ENCODE measurements at regions not wholly inside any gene's neighbourhood (a gene's known extent, or its start where the extent isn't known, plus 50 kb on each side); places are given as distances from the start of the nearest gene placed in this dataset.

GRCh38 chr22:47486569-47487312 lies 724.3 kb downstream of the TBC1D22A start:
- no peak for DNase-seq (ENCODE audit: low spot score)

DNA sequence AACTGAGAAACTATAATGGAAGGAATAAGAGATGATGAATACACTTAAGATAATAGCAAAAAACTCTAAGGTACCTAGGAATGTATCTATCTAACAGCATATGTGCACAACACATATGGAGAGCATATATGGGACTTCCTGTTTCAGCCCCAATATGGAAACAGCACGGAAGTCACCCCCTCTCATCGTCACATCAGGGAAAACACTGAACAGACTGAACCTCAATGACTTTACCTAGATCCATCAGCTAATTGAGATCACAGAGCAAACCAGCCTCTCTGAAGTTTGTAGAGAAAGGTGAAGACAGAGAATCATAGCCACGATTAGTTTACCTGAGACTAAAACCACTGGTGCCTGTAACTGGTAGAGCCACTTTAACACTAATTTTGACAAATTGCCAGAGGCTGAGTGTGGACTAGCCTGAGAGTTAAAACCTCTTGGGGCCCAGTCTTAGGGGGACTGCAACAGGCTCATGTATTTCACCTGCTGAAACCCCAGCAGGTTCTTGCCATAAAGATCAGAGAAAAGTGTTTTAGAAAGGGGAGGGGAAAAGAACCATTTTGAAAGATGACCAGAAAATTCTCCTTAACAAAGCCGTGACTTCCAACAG lies 722.6 kb downstream of the TBC1D22A start:
- DNase-seq (ENCODE audit: low spot score): no peak

GRCh38 chr22:47476231-47476630 lies 713.8 kb downstream of the TBC1D22A start:
- no peak for DNase-seq (ENCODE audit: low spot score)

- no peak for DNase-seq (ENCODE audit: low spot score)
These were observed 712.4 kb downstream of the TBC1D22A start for GRCh38 chr22:47474895-47475294.

GRCh38 chr22:47474464-47474863 lies 712.0 kb downstream of the TBC1D22A start:
- DNase-seq (ENCODE audit: low spot score): no peak

DNA sequence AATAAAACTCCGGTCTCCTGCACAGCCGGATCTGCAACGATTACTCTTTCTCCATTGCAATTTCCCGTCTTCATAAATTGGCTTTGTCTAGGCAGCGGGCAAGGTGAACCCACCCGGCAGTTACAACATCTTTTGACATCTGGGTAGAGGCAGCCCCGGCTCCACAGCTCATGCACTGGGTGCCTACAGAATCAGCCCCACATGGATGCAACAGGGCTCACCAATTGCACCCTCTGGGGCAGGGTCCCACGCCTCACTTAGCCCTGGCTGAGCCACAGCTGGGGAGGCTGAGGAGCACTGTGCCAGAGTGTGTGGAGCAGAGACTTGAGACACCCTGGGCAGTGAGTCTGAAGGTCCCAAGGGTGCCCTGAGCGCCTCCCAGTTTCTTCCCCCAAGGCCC lies 710.2 kb downstream of the TBC1D22A start:
- no peak for DNase-seq (ENCODE audit: low spot score)

DNA sequence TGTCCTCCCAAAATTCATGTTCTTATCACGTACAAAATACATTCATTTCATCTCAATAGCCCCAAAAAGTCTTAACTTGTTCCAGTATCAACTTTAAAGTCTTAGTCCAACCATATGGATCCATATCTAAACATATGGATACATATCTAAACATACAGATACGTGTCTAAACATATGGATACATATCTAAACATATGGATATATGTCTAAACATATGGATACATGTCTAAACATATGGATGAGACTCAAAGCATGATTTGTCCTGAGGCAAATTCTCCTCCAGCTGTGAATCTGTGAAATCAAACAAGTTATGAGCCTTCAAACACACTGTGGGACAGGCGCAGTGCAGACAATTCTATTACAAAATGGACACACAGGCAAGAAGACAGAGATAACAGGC lies 709.0 kb downstream of the TBC1D22A start:
- no peak for DNase-seq (ENCODE audit: low spot score)

GRCh38 chr22:47465809-47466208 lies 703.4 kb downstream of the TBC1D22A start:
- no peak for DNase-seq (ENCODE audit: low spot score)

GRCh38 chr22:47465222-47465621 lies 702.8 kb downstream of the TBC1D22A start:
- DNase-seq (ENCODE audit: low spot score): no peak

GRCh38 chr22:47463220-47463619 lies 700.8 kb downstream of the TBC1D22A start:
- no peak for DNase-seq (ENCODE audit: low spot score)

DNA sequence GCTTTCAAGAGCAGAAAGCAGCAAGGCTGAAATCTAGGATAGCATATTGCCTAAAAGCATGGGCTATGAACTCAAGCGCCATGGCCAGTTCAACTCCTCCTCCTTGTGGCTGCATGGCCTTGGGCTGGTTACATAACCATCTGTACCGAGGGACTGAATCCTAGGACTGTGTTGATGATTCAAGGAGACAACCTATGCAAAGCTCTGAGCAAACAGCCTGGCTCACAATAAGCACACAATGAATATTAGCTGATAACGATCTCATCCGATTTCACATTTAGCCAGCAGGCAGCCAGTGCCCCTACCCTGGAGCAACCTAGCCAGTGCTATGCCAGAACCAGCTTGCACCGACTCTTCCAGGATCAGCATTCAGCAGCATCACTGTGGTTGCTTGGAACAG lies 698.4 kb downstream of the TBC1D22A start:
- DNase-seq (ENCODE audit: low spot score): no peak

DNA sequence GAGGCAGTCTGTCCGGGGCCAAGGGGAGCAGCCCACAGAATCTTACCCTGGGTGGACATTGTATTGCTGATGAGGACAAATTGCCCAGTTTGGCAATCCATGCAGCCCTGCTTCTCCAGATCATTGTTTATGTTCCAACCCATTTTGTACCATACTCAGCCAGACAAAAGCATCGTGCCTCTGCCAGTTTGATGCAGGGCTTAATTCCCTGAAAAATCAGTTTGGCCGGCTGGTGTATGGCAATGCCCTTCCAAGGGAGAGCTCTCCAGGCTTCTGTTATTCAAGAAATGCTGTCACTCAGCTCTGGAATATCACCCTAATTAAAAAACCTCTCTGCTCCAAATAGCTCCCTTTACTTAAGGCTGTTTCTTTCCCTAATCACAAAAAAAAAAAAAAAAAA lies 697.7 kb downstream of the TBC1D22A start:
- DNase-seq (ENCODE audit: low spot score): no peak

DNA sequence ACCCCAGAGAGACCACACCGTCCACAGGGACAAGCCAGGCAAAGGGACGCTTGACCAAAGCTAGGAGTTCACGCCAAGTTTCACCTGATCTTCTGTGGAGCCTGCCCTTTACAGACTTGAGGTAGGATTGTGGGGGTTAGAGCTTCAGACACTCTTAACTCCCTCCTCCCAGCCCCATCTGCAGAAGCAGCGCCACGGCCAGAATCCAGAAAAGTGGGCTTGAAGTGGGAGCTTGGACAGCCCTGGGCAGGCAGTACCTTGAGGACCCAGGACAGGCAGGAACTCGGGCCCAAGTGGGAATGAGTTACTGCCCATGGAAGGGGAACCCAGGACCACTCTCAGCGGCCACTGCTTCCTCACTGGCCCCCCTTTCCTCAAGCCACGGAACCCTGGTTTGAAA lies 695.9 kb downstream of the TBC1D22A start:
- no peak for DNase-seq (ENCODE audit: low spot score)

DNA sequence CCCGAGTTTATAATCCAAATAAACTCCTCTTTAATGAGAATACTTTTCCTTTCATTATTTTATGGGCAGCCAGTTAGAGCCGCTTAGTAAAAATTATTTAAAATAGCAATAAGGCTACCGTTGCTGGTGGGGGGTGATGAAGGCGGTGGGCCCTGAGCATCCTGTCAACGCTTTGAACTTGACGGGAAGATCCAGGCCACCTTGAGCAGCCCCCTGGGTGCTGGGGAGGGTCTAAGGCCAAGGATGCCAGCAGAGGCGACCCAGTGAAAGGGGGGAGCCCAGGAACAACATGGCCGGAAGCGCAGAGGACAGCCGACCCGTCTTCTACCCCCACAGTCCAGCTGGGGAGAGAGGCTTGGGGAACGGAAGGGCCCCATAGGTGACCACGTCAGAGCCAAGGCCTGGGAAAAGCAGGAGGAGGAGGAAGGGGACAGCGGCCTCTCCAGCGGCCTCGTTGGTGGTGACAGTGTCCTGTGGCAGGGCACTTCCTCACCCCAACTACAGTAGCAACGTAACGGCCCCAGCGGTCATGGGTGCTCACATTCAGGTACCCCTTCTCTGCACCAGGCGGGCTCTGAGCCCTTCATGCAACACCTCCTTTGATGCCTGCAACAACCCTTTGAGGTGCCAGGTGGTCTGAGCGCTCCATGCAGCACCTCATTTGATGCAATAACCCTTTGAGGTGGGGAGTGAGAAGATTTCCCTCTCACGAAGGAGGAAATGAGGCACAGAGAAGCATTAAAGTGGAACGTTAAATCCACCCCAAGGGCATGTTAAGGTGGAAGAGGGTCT lies 695.3 kb downstream of the TBC1D22A start:
- no peak for DNase-seq (ENCODE audit: low spot score)

DNA sequence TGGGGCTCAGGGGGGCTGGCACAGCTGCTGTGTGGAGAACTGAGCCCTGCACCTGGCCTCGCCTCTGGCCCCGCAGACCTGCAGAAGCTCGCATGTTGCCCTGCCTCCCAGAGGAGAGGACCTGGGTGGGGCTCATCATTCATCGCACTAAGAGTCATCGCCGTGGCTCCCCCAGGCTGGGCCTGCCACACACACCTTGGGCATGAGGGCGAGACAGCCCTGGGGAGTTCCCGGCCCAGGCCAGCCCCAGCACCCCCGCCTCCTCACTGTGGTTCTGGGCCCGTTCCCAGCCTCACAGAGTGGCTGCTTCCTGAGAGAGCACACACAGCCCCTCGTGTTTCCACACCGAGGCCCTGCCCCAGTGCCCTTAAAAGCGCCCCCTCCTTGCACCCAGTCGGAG lies 694.6 kb downstream of the TBC1D22A start:
- no peak for DNase-seq (ENCODE audit: low spot score)

GRCh38 chr22:47456031-47456430 lies 693.6 kb downstream of the TBC1D22A start:
- DNase-seq (ENCODE audit: low spot score): no peak

DNA sequence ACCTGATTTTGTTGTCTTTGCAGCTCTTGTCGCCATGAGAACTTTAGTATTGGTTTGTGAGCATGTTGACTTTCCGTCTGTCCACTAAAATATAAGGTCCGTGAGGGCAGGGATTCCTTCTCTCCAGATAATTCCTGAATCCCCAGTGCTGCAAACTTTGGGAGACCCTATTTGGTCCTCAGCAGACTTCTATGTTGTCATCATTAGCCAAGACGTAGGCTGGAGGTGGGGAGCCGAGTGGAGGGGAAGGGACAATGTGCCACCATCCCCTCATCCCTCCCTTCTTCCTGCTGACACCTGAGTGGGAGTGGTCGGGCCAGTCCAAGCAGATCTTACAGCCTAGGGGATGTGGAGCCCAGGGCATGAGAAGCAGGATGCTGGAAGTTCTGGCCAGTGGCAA lies 690.6 kb downstream of the TBC1D22A start:
- no peak for DNase-seq (ENCODE audit: low spot score)

DNA sequence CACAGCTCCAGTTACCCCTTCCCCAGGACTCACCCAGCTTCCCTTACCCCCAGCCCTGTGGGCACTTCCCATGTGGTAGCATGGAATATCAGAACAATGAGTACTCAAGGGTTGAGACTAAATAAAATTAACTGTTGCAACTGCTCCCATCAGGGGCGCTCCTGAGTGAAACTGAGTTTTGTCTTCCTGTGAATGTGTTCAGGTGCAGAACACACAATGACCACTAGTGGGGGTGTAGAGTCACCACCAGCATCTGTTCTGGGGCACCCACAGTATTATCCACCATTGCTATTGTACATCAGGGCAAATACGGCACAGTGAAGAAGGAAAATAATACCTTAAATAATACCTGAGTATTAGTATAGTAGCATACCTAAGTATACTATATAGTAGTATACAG lies 689.7 kb downstream of the TBC1D22A start:
- DNase-seq (ENCODE audit: low spot score): no peak

DNA sequence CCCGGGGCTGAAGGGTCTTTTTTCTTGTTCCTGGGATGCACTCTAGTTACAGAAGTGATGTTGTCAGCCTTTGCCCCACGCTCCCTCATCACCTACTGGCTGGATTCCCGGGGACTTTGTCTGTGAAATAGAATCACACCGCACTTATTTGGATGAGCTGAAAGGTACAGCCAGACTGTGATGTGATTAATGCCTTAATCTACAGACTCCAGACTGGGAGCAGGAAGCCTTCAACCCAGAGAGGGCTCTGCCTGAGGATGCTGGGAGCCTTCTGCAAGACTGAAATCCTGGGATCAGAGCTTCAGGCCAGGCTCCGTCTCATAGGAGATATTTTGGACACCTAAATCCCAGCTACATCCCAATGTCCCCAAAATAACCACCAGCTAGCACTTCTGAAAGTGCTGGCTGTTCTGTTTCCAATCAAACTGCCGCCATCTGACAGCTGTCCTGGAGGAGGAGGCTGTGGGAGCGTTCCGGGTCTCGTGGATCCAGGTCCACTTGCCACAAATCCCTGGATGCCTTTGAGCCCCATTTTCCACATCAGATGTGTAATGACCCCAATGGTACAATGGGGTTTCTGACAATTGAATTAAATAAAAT lies 688.5 kb downstream of the TBC1D22A start:
- DNase-seq (ENCODE audit: low spot score): no peak

DNA sequence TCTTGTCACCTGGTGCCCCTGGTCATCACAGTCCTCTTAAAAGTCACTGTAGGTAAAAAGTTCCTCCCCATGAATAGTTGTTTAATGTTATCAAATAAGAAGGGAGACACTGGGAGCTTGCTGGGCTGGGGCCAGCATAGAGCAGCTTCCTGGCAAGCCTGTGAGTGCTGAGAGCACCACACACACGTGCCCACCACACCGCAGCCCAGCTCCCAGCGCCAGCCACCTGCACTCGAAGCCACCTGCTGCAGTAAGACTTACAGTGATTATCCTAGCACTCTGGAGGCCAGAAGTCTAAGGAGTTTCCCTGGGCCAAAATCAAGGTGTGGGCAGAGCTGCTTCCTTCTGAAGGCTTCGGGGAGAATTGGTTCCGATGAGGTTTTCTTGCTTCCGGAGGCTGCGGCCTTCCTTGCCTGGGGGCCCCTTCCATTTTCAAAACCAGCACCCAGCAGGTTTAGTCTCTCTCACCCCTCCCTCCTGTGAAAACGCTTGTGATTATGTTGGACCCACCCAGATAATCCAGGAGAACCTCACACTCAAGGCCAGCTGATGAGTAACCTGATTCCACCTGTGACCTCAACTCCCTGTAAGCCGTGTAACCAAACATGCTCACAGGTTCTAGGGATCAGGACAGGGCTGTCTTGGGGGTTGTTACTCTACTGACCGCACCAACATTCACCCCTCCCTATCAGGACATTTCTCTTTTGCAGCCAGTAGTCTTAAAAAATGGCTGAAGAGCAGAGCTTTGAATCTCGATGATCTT lies 687.2 kb downstream of the TBC1D22A start:
- no peak for DNase-seq (ENCODE audit: low spot score)

GRCh38 chr22:47448231-47449223 lies 686.1 kb downstream of the TBC1D22A start:
- no peak for DNase-seq (ENCODE audit: low spot score)
